ENCODE measurements at regions not wholly inside any gene's neighbourhood (a gene's known extent, or its start where the extent isn't known, plus 50 kb on each side); places are given as distances from the start of the nearest gene placed in this dataset.

- TF ChIP-seq HSF1 (IDR thresholded peaks at IDR 0.05; ENCODE audit: low read depth, low read length) (no peak), SMARCA5 (IDR thresholded peaks at IDR 0.05) (no peak), MTA2 (IDR thresholded peaks at IDR 0.05; ENCODE audit: low read depth) (peak; percentile 77), KLF5 (IDR thresholded peaks at IDR 0.05; ENCODE audit: partially characterized antibody) (no peak), RUNX3 (IDR thresholded peaks at IDR 0.05; ENCODE audit: low read length) (peak; percentile 95), TCF12 (IDR thresholded peaks at IDR 0.05; ENCODE audit: low read depth, low read length) (peak; percentile 73), BHLHE40 (IDR thresholded peaks at IDR 0.05; ENCODE audit: borderline replicate concordance in 1 of 2, low read depth in 2 of 2, low read length in 1 of 2) (peak; percentile 34 to 44; a peak in 1 of 4 replicates), ATF7 (IDR thresholded peaks at IDR 0.05; ENCODE audit: low read depth) (peak; percentile 90), EP300 (IDR thresholded peaks at IDR 0.05; ENCODE audit: borderline replicate concordance in 1 of 2, control insufficient read depth in 1 of 2, low read depth in 2 of 2, low read length in 2 of 2) (peak; percentile 92 to 93), YY1 (IDR thresholded peaks at IDR 0.05; ENCODE audit: low read depth, low read length) (0 out of 2 replicates have a peak, but pooled peaks have one; percentile 12), JUNB (IDR thresholded peaks at IDR 0.05) (peak; percentile 16; the same call in 1 of the 2 replicates), FOXM1 (IDR thresholded peaks at IDR 0.05; ENCODE audit: low read depth, low read length) (peak; percentile 86; the same call in 1 of the 2 replicates), NR2F1 (conservative IDR thresholded peaks at IDR 0.05) (0 out of 2 replicates have a peak, but pooled peaks have one; percentile 32), SP1 (IDR thresholded peaks at IDR 0.05; ENCODE audit: low read depth, low read length) (peak; percentile 42), MYB (IDR thresholded peaks at IDR 0.05; ENCODE audit: borderline replicate concordance, low read depth, low read length) (peak; percentile 70; the same call in 1 of the 2 replicates), BMI1 (IDR thresholded peaks at IDR 0.05; ENCODE audit: borderline replicate concordance) (peak; percentile 44; the same call in 1 of the 2 replicates), RELB (IDR thresholded peaks at IDR 0.05; ENCODE audit: low read depth) (peak; percentile 85), DPF2 (IDR thresholded peaks at IDR 0.05) (peak; percentile 86), MYC (IDR thresholded peaks at IDR 0.05; ENCODE audit: insufficient read depth, insufficient read length, insufficient replicate concordance, low read length, severe bottlenecking) (no peak), ATF2 (IDR thresholded peaks at IDR 0.05; ENCODE audit: low read length) (peak; percentile 71), POU2F2 (IDR thresholded peaks at IDR 0.05; ENCODE audit: borderline replicate concordance, low read depth, low read length) (0 out of 3 replicates have a peak, but pooled peaks have one; percentile 9), NBN (IDR thresholded peaks at IDR 0.05) (peak; percentile 45; the same call in 1 of the 2 replicates), TBL1XR1 (IDR thresholded peaks at IDR 0.05; ENCODE audit: low read depth, low read length) (peak; percentile 57; the same call in 1 of the 2 replicates), STAT3 (IDR thresholded peaks at IDR 0.05; ENCODE audit: low read depth, low read length) (0 out of 2 replicates have a peak, but pooled peaks have one; percentile 76)
Observed at GRCh38 chr3:161770484-161771386, 274.1 kb downstream of the OTOL1 start (continued).
